ENCODE measurements at regions not wholly inside any gene's neighbourhood (a gene's known extent, or its start where the extent isn't known, plus 50 kb on each side); places are given as distances from the start of the nearest gene placed in this dataset.
A peak's percentile ranks its signal among the peaks of the same experiment; 100 is the strongest.
"Not testable (repeated sequence)": the region's sequence is repeated elsewhere in the genome, so short reads cannot be mapped to it uniquely, and the experiment has no call there.

- TF ChIP-seq, protein P1, sequence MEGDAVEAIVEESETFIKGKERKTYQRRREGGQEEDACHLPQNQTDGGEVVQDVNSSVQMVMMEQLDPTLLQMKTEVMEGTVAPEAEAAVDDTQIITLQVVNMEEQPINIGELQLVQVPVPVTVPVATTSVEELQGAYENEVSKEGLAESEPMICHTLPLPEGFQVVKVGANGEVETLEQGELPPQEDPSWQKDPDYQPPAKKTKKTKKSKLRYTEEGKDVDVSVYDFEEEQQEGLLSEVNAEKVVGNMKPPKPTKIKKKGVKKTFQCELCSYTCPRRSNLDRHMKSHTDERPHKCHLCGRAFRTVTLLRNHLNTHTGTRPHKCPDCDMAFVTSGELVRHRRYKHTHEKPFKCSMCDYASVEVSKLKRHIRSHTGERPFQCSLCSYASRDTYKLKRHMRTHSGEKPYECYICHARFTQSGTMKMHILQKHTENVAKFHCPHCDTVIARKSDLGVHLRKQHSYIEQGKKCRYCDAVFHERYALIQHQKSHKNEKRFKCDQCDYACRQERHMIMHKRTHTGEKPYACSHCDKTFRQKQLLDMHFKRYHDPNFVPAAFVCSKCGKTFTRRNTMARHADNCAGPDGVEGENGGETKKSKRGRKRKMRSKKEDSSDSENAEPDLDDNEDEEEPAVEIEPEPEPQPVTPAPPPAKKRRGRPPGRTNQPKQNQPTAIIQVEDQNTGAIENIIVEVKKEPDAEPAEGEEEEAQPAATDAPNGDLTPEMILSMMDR (conservative IDR thresholded peaks at IDR 0.05; ENCODE audit: low read depth, low read length): no peak
- no peak overlapping the region for H3K4me3 ChIP-seq (ENCODE audit: low read length)
- DNase-seq (ENCODE audit: low read depth): peak; percentile 58
These were observed 2407.1 kb downstream of the ARAP2 start for GRCh38 chr4:33837043-33837838.

DNA sequence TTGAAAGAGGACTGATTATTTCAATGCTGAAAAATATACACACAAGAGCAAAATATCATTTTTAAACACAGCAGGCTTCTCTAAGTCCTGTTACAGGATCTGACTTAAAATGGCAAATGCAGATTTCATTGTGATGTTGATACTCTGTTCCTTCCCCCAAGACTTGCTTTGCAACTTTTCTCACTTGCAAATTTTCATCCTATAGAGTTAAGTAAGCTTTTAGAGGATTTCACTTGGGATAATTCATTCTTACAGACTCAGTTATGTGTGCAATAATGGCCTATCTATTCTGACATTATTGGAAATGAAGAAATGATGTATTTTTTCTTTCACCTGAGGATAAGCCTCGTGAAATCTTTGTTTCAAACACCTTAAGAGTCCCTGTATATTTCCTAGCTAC is 2403.2 kb downstream of the ARAP2 start:
- no peak for DNase-seq (ENCODE audit: low read depth)
- H3K4me3 ChIP-seq (ENCODE audit: low read length): no peak overlapping the region
- TF ChIP-seq, protein P1 (conservative IDR thresholded peaks at IDR 0.05; ENCODE audit: low read depth, low read length): no peak

DNA sequence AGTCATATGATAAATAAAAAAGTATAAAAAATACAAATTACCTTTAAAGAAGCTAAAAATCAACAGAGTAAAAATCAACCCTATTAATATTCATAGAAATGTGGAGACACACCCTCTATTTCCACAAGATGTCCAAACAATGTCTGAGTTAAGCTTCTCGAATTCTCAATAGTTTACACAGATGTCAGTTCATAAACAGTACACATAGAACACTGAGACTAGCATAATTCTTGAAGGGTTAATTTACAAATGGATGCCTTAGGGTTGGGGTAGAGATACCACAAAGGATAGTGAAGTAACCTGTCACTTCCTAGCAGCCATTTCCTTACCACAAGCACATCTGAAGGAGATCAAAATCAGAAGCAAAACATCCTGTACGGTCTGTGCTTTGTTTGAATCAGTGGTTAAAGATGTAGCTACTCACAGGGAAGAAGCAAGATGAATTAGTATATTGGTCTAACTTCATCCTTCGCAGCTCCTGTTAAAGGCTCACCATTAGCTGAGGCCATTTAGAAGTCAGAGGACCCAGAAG is 2393.9 kb downstream of the ARAP2 start:
- no peak for DNase-seq (ENCODE audit: low read depth)
- TF ChIP-seq, protein P1 (conservative IDR thresholded peaks at IDR 0.05; ENCODE audit: low read depth, low read length): no peak
- no peak overlapping the region for H3K4me3 ChIP-seq (ENCODE audit: low read length)

- H3K4me3 ChIP-seq (ENCODE audit: low read length); DNase-seq (ENCODE audit: low read depth): not testable (repeated sequence)
These were observed 2390.6 kb downstream of the ARAP2 start for GRCh38 chr4:33853670-33854069.

DNA sequence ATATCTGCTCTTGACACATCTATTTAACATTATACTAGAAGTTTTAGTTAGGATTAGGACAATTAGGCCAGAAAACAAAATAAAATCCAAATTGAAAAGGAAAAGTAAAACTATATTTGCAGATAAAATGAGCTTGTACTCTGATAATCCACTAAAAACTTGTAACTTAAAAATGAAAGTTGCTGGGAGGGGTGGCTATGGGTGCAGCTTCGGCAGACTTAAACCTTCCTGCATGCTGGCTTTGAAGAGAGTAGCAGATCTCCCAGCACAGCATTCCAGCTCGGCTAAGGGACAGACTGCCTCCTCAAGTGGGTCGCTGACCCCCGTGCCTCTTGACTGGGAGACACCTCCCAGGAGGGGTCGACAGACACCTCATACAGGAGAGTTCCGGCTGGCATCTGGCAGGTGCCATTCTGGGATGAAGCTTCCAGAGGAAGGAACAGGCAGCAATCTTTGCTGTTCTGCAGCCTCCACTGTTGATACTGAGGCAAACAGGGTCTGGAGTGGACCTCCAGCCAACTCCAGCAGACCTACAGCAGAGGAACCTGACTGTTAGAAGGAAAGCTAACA is 2379.9 kb downstream of the ARAP2 start:
- DNase-seq (ENCODE audit: low read depth): no peak
- TF ChIP-seq, protein P1 (conservative IDR thresholded peaks at IDR 0.05; ENCODE audit: low read depth, low read length): no peak
- H3K4me3 ChIP-seq (ENCODE audit: low read length): no peak overlapping the region

DNA sequence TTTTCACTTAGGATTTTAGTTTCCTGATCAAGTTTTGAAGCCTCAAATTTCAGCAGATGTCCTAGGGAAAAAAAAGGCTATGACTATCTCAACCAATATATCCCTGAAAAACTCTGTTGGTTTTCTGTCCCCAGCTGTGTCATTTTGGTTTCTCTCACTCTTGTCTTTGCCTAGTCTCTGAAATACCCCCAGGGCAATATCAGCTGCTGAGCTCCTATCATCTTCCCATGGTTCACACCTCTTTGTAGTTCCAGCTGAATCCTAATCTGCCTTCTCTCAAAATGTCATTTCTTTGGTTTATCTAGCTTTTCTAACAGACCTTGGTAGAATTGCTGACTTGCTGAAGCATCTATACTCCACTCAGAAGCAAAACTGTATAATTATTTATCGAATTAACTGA is 2370.5 kb downstream of the ARAP2 start:
- TF ChIP-seq, protein P1 (conservative IDR thresholded peaks at IDR 0.05; ENCODE audit: low read depth, low read length): no peak
- no peak for DNase-seq (ENCODE audit: low read depth)
- no peak overlapping the region for H3K4me3 ChIP-seq (ENCODE audit: low read length)

- TF ChIP-seq, protein P1 (conservative IDR thresholded peaks at IDR 0.05; ENCODE audit: low read depth, low read length): no peak
- DNase-seq (ENCODE audit: low read depth): no peak
- no peak overlapping the region for H3K4me3 ChIP-seq (ENCODE audit: low read length)
These were observed 2365.6 kb downstream of the ARAP2 start for GRCh38 chr4:33878710-33879109.

Measured in retinal pigment epithelial cell (primary cell).